ENCODE measurements at regions not wholly inside any gene's neighbourhood (a gene's known extent, or its start where the extent isn't known, plus 50 kb on each side); places are given as distances from the start of the nearest gene placed in this dataset.
"Not testable (repeated sequence)": the region's sequence is repeated elsewhere in the genome, so short reads cannot be mapped to it uniquely, and the experiment has no call there.

- intact Hi-C loops (cut with DNase I; ENCODE audit: low total_unique reads), result no loop called here
- TF ChIP-seq CTCF (IDR thresholded peaks at IDR 0.05), result no peak
- TF ChIP-seq POLR2A (IDR thresholded peaks at IDR 0.05), result no peak
- no peaks in the 10 kb centered on the region for H3K36me3 ChIP-seq
- no peak overlapping the region for H3K27ac ChIP-seq
- DNase-seq, result no peak
- H3K4me1 ChIP-seq, result no peaks in the 10 kb centered on the region
- no peaks in the 10 kb centered on the region for H3K9me3 ChIP-seq
- no peak overlapping the region for H3K4me3 ChIP-seq
- no peaks in the 10 kb centered on the region for H3K27me3 ChIP-seq
These were observed 91.7 kb upstream of the SLCO6A1 start for GRCh38 chr5:102590467-102590866.

- Histone ChIP-seq H3K36me3 (no peaks in the 10 kb centered on the region), H3K4me1 (no peaks in the 10 kb centered on the region), H3K9me3 (no peaks in the 10 kb centered on the region), H3K4me3 (no peak overlapping the region), H3K27me3 (no peaks in the 10 kb centered on the region), H3K27ac (no peak overlapping the region)
- intact Hi-C loops (cut with DNase I; ENCODE audit: low total_unique reads), result no loop called here
- DNase-seq, result no peak
- TF ChIP-seq POLR2A (IDR thresholded peaks at IDR 0.05) (no peak), CTCF (IDR thresholded peaks at IDR 0.05) (no peak)
These were observed 92.8 kb upstream of the SLCO6A1 start for GRCh38 chr5:102591650-102592049.

- DNase-seq; H3K27ac ChIP-seq; H3K4me3 ChIP-seq; H3K9me3 ChIP-seq; H3K4me1 ChIP-seq; H3K36me3 ChIP-seq; H3K27me3 ChIP-seq; intact Hi-C loops (cut with DNase I; ENCODE audit: low total_unique reads): not testable (repeated sequence)
These were observed 93.8 kb upstream of the SLCO6A1 start for GRCh38 chr5:102592586-102592985.

- H3K27ac ChIP-seq, result no peak overlapping the region
- DNase-seq, result no peak
- no peak for TF ChIP-seq CTCF (IDR thresholded peaks at IDR 0.05)
- TF ChIP-seq POLR2A (IDR thresholded peaks at IDR 0.05), result no peak
- no peaks in the 10 kb centered on the region for H3K36me3 ChIP-seq
- no peak overlapping the region for H3K4me3 ChIP-seq
- H3K9me3 ChIP-seq, result no peaks in the 10 kb centered on the region
- H3K27me3 ChIP-seq, result no peaks in the 10 kb centered on the region
- intact Hi-C loops (cut with DNase I; ENCODE audit: low total_unique reads), result no loop called here
- no peaks in the 10 kb centered on the region for H3K4me1 ChIP-seq
These were observed 95.4 kb upstream of the SLCO6A1 start for GRCh38 chr5:102594192-102594591.

- DNase-seq, result no peak
- H3K9me3 ChIP-seq, result no peaks in the 10 kb centered on the region
- H3K4me1 ChIP-seq, result no peaks in the 10 kb centered on the region
- H3K27me3 ChIP-seq, result no peaks in the 10 kb centered on the region
- no peak for TF ChIP-seq POLR2A (IDR thresholded peaks at IDR 0.05)
- TF ChIP-seq CTCF (IDR thresholded peaks at IDR 0.05), result no peak
- H3K36me3 ChIP-seq, result no peaks in the 10 kb centered on the region
- intact Hi-C loops (cut with DNase I; ENCODE audit: low total_unique reads), result no loop called here
- H3K27ac ChIP-seq, result no peak overlapping the region
- no peak overlapping the region for H3K4me3 ChIP-seq
These were observed 96.5 kb upstream of the SLCO6A1 start for GRCh38 chr5:102595332-102595731.

- no peaks in the 10 kb centered on the region for H3K36me3 ChIP-seq
These were observed 97.3 kb upstream of the SLCO6A1 start for GRCh38 chr5:102596113-102596512.

More at GRCh38 chr5:102596113-102596512, 97.3 kb upstream of the SLCO6A1 start:
- no peak for TF ChIP-seq CTCF (IDR thresholded peaks at IDR 0.05)
- no peak for TF ChIP-seq POLR2A (IDR thresholded peaks at IDR 0.05)
- Histone ChIP-seq H3K4me1 (no peaks in the 10 kb centered on the region), H3K4me3 (no peak overlapping the region), H3K27me3 (no peaks in the 10 kb centered on the region), H3K27ac (no peak overlapping the region), H3K9me3 (no peaks in the 10 kb centered on the region)
- no peak for DNase-seq
- intact Hi-C loops (cut with DNase I; ENCODE audit: low total_unique reads), result no loop called here
